Effector memory CD4-positive, alpha-beta T cell (primary cell): ENCODE measurements at regions not wholly inside any gene's neighbourhood (a gene's known extent, or its start where the extent isn't known, plus 50 kb on each side); places are given as distances from the start of the nearest gene placed in this dataset.

Experiments used
- DNase-seq, 3 donors: peaks; one replicate each; pipeline ENCODE4 v3.0.0-alpha.2; 2020
- H3K27ac ChIP-seq: 2 replicates; pipeline ENCODE4 v1.7.0; 2013; ENCODE audit warnings: mild to moderate bottlenecking, low read length, moderate library complexity; ENCODE audit not compliant: insufficient read depth, poor library complexity, severe bottlenecking
- H3K27me3 ChIP-seq: replicated peaks from 2 replicates; pipeline ENCODE4 v1.7.0; 2013; ENCODE audit warnings: mild to moderate bottlenecking, low read length; ENCODE audit not compliant: insufficient read depth, control insufficient read depth, poor library complexity, severe bottlenecking
- H3K36me3 ChIP-seq: 2 replicates; pipeline ENCODE4 v1.7.0; 2013; ENCODE audit warnings: mild to moderate bottlenecking, low read length, moderate library complexity; ENCODE audit not compliant: control insufficient read depth, insufficient read depth
- H3K4me1 ChIP-seq: 2 replicates; pipeline ENCODE4 v1.7.0; 2013; ENCODE audit warnings: low read length, mild to moderate bottlenecking; ENCODE audit not compliant: control insufficient read depth, insufficient read depth, poor library complexity, severe bottlenecking
- H3K4me3 ChIP-seq: 2 replicates; pipeline ENCODE4 v1.7.0; 2013; ENCODE audit warnings: low read length, low read depth, mild to moderate bottlenecking; ENCODE audit not compliant: insufficient read depth, poor library complexity, severe bottlenecking
- H3K9me3 ChIP-seq: 2 replicates; pipeline ENCODE4 v1.7.0; 2013; ENCODE audit warnings: mild to moderate bottlenecking, low read length, moderate library complexity; ENCODE audit not compliant: control insufficient read depth

GRCh38 chr2:42933824-42934254 lies 141.5 kb upstream of the HAAO start:
- Histone ChIP-seq H3K9me3 (no peaks in the 10 kb centered on the region), H3K4me1 (no peaks in the 10 kb centered on the region), H3K36me3 (no peaks in the 10 kb centered on the region), H3K4me3 (no peak overlapping the region), H3K27ac (no peak overlapping the region), H3K27me3 (no peaks in the 10 kb centered on the region)
- no peak for DNase-seq

DNA sequence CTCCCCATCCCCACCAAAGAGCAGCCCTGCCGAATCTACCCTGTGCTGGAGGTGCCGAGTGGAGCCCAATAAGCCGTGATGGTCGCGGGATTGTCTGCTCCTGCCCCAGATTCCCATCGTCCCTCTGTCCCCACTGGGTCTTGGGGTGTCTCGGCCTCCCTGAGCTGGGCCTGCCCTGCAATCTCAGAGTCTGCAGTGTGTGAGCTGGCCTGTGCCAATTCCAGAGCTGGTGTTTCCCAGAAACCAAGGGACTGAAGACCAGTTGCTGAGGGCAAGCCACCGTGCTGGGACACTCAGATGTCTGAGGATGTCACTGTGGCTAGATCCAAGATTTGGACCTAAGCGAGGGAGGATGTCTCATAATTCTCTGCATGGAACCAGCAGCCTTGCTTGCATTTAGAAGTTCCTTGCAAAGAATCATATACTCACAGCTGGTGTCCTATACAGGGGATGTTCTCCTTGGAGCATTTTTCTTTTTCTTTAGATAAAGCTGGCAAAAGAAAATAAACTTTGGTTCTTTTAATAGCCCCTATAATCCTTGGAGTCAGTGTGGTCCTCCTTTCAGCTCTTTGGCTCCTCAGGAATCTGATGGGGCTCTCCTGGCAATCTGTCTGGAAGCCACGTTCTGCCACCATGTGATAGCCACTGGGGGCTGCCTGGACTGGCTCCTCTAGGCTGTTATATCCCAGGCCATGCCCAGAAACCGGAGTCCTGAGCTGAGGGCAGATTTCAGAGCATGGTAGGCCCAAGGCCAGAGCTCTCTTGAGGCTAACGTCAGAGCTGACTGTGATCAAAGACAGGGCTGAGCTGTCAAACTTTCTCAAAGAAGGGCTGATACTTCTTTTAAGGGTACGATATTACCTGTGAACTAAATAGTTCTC lies 140.1 kb upstream of the HAAO start:
- no peak for DNase-seq
- no peaks in the 10 kb centered on the region for H3K4me1 ChIP-seq
- no peaks in the 10 kb centered on the region for H3K27me3 ChIP-seq
- no peaks in the 10 kb centered on the region for H3K9me3 ChIP-seq
- no peak overlapping the region for H3K27ac ChIP-seq
- H3K36me3 ChIP-seq = no peaks in the 10 kb centered on the region
- H3K4me3 ChIP-seq = no peak overlapping the region

GRCh38 chr2:42931818-42932195 lies 139.4 kb upstream of the HAAO start:
- Histone ChIP-seq H3K27me3 (no peaks in the 10 kb centered on the region), H3K36me3 (no peaks in the 10 kb centered on the region), H3K9me3 (no peaks in the 10 kb centered on the region), H3K27ac (no peak overlapping the region), H3K4me1 (no peaks in the 10 kb centered on the region), H3K4me3 (no peak overlapping the region)
- DNase-seq = no peak

DNA sequence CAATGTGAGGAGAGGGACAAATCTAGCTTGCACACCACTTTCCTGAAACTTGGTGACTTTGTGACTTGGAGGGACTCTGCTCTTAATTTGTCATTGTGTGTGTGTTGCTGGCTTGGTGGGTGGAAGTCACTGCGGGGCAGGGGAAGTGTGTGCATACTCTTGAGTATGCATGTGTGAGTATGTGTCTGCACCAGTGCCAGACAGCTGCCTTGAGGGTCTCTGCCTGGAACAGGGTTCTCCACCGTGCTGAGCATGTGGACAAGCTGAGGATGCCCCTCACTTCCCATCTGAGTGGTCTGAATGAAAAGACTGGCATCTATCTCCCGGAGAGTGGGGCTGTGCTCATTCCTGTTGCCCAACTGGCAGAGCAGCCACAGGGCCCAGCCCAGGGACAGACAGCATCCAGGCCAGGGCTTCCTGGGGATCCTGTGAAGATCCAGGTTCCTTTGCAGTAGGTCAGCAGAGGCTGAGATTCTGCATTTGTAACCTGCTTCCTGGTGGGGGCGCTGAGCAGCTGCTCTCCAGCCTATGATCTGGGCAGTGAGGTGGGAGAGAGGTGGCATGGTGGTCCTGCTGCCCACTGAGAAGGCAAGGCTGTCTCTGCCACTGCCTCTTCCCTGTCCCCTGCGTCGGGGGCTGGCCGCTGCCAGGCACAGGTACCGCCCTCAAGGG lies 138.9 kb upstream of the HAAO start:
- H3K36me3 ChIP-seq = no peaks in the 10 kb centered on the region
- no peaks in the 10 kb centered on the region for H3K9me3 ChIP-seq
- H3K4me1 ChIP-seq = no peaks in the 10 kb centered on the region
- H3K4me3 ChIP-seq = no peak overlapping the region
- DNase-seq = no peak
- H3K27me3 ChIP-seq = no peaks in the 10 kb centered on the region
- H3K27ac ChIP-seq = no peak overlapping the region

DNA sequence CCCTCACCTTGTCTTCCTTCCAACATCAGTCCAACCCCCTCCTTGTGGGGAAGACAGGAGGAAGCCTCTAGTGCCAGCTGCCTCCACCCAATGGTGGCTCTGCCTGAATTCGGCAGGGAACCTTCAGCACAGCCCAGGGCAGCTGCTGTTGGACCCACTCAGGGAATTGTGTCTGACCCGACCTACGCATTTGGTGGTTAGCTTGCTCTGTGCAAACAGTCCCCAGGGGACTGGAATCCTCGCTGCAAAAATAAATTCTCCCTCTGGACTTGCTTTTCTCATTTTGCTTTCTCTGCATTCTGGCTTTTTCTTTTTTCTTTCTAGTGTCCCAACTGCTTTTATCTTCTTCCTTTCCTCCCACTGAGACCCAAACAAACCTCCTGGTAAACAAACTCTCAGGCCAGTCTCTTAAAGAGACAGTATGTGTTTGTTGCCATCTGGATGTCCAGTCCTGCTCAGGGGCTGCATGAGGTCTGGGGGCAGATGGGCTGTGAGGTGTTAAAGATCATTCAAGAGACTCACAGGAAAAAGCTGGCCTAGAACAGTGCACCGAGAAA lies 137.7 kb upstream of the HAAO start:
- no peaks in the 10 kb centered on the region for H3K4me1 ChIP-seq
- H3K4me3 ChIP-seq = no peak overlapping the region
- DNase-seq = no peak
- no peaks in the 10 kb centered on the region for H3K9me3 ChIP-seq
- no peaks in the 10 kb centered on the region for H3K27me3 ChIP-seq
- no peak overlapping the region for H3K27ac ChIP-seq
- no peaks in the 10 kb centered on the region for H3K36me3 ChIP-seq

DNA sequence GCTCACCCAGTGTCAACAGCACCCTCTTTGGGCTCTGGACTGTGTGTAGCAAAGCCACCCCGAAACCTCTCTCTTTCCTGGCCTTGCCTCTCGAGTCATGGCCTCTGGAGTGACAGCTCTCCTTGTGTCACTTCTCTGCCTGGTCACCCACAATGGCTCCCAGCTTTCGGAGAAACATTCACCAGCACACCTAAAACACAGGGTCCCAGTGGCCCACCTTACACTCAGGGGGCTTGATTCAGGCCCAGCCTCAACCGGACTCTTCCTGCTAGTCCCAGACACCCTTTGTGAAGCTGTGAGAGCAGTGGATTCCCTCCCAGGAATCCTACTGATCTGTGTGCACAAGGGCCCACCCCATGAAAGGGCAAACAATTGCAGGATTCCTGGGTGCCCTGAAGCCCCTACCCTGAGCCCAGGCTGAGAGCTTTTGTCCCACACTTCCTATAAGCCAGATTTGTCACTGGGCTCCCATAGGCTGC lies 137.2 kb upstream of the HAAO start:
- DNase-seq = no peak
- H3K36me3 ChIP-seq = no peaks in the 10 kb centered on the region
- no peak overlapping the region for H3K27ac ChIP-seq
- no peaks in the 10 kb centered on the region for H3K9me3 ChIP-seq
- H3K4me3 ChIP-seq = no peak overlapping the region
- H3K4me1 ChIP-seq = no peaks in the 10 kb centered on the region
- H3K27me3 ChIP-seq = no peaks in the 10 kb centered on the region

GRCh38 chr2:42928692-42929545 lies 136.5 kb upstream of the HAAO start:
- Histone ChIP-seq H3K4me3 (no peak overlapping the region), H3K27ac (no peak overlapping the region), H3K36me3 (no peaks in the 10 kb centered on the region), H3K9me3 (no peaks in the 10 kb centered on the region), H3K27me3 (no peaks in the 10 kb centered on the region), H3K4me1 (no peaks in the 10 kb centered on the region)
- no peak for DNase-seq

- Histone ChIP-seq H3K9me3 (no peaks in the 10 kb centered on the region), H3K4me3 (no peak overlapping the region), H3K4me1 (no peaks in the 10 kb centered on the region), H3K27me3 (no peaks in the 10 kb centered on the region), H3K36me3 (no peaks in the 10 kb centered on the region), H3K27ac (no peak overlapping the region)
- DNase-seq = no peak
Observed at GRCh38 chr2:42928161-42928691, 135.8 kb upstream of the HAAO start.

DNA sequence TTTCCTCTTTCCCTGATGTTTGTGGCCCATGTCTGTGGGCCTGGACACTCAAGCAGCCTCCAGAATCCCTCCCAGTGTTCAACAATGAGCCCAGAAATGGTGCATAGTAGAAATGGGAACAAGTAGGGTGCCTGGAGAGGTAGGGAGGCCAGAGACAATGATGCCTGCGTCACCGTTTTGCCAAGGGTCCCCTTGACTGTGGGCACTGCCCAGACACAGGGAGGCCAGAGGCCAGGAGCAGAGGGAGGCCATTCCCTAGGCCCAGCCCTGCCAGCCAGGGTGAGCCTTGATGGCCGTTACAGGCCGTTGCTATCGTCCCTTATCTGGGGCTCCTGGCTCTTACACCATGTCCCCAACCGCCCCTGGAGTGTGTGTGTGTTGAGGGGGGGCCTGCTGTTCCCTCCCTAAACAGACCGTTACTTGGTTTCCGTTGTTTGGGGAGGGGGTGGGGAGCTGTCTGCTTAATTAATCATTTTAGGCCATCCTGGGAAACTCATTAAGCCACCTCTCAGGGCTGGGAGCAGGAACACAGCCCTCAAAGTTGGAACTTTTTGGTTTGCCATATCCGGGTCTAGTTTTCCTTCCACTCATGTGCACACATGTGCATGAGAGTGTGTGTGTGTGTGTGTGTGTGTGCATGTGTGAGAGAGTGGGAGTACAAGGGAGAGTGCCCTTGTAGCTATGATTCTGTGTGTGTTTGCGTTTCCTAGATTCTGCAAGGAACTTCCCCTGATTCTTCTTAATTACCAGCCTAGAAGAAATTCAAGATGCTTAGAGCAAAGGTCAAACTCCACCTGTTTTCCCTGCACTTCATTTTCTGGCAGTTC lies 135.2 kb upstream of the HAAO start:
- no peak for DNase-seq
- H3K27me3 ChIP-seq = no peaks in the 10 kb centered on the region
- H3K4me3 ChIP-seq = no peak overlapping the region
- no peaks in the 10 kb centered on the region for H3K4me1 ChIP-seq
- H3K27ac ChIP-seq = no peak overlapping the region
- no peaks in the 10 kb centered on the region for H3K36me3 ChIP-seq
- H3K9me3 ChIP-seq = no peaks in the 10 kb centered on the region
